Stimulated activated effector memory CD8-positive, alpha-beta T cell treated with anti-CD3 and anti-CD28 coated beads, Interleukin-12 subunit alpha, Interleukin-12 subunit beta, amount 100 ng/mL, for 72 hours (primary cell): ENCODE measurements at regions not wholly inside any gene's neighbourhood (a gene's known extent, or its start where the extent isn't known, plus 50 kb on each side); places are given as distances from the start of the nearest gene placed in this dataset.

Source experiments
- ATAC-seq: fragments of 150-1000 bp; cut with Tn5 transposase; 2 replicates; pipeline ENCODE4 v1.10.0; 2021
- DNase-seq, 2 donors: peaks; one replicate each; pipeline ENCODE4 v3.0.0; 2021 to 2022; ENCODE audit warnings: low spot score in 2 of 2
- H3K27ac Mint-ChIP-seq: one replicate; pipeline ENCODE4 v1.8.0; 2022; ENCODE audit warnings: mild to moderate bottlenecking, mixed read lengths
- H3K36me3 Mint-ChIP-seq: one replicate; pipeline ENCODE4 v1.8.0; 2022; ENCODE audit warnings: mild to moderate bottlenecking, mixed read lengths
- H3K4me1 Mint-ChIP-seq: one replicate; pipeline ENCODE4 v1.8.0; 2022; ENCODE audit warnings: mixed read lengths
- H3K4me3 Mint-ChIP-seq: one replicate; pipeline ENCODE4 v1.8.0; 2022; ENCODE audit warnings: mild to moderate bottlenecking, mixed read lengths
- H3K9me3 Mint-ChIP-seq: one replicate; pipeline ENCODE4 v1.8.0; 2022; ENCODE audit warnings: mixed read lengths

DNA sequence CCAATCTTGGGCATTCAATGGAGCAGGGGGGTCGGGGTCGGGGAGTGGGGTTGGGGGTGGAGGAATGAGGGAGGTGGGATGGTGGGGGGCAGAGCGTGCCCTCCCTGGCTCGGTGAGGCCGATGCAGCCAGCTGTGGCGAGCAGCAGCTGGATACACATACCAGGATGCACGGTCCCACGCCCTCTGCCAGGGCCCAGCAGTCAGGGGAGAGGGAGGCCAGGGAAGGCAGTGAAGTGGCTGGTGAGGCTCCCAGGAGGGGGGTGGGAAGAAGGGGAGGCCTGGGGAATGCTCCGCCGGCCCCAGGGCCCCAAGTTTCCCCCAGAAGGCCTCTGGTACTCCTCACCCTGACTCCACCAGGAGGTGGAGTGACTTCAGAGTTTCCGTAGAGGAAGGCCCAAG is 77.6 kb upstream of the LHX1 start:
- Mint-ChIP-seq H3K9me3 (no peaks in the 10 kb centered on the region), H3K4me3 (no peak overlapping the region), H3K4me1 (no peaks in the 10 kb centered on the region), H3K36me3 (no peaks in the 10 kb centered on the region), H3K27ac (no peak overlapping the region)
- DNase-seq (no peak), ATAC-seq (no peak)

DNA sequence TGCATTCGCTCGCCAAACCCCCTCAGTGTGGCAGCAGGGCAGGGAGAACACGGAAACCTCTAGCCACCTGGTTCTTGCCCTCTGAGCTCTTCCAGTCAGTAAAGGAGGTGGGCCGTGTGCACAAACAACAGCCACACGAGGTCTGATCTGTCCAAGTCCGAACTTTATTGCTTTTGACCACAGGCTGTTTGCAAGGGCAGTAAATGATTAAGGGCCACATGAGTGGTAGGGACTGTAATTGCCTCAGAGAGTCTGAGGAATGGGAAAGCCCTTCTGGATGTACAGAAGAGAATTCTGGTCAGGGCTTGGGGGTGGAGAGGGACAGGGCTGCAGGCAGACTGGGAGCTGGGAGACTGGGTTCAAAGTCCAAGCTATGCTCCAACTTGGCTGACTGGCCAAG is 75.7 kb upstream of the LHX1 start:
- ATAC-seq (no peak), DNase-seq (no peak)
- Mint-ChIP-seq H3K36me3 (no peaks in the 10 kb centered on the region), H3K27ac (no peak overlapping the region), H3K4me1 (no peaks in the 10 kb centered on the region), H3K4me3 (no peak overlapping the region), H3K9me3 (no peaks in the 10 kb centered on the region)

DNA sequence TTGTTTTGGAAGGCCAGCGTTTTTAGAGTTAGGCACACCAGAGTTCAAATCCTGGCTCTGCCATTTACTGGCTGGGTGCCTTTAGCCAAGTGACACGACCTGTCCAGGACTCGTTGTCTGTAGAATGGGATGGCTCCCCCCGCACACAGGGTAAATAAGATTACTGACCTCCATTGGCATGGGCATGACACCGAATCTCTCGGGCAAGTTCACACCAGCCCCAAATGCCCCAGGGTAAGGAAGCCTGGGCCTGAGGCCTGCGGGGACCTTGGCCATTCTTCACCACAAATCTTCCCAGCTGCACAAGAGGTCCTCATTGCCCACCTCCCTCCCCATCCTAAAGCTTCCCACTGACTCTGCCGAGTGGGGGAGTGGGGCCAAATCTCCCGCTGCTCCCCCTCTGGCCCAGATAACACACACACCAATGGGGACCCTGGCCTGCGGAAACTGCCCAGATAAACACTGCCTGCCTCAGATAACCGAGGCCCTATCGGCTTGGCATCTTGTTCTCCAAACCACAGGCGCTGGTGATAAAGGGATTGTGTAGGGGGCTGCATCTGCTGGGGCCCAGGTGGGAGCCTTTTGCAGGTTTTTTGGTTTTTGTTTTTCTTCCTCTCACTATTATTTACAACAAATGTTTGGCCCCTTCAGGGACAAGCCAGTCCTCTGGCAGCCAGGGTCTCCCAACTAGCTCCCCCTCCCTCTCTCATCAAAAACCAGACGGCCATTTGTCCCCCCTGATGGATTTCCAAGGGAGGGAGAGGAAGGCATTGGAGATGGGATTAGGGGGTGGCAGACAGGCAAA is 75.0 kb upstream of the LHX1 start:
- H3K9me3 Mint-ChIP-seq = no peaks in the 10 kb centered on the region
- H3K27ac Mint-ChIP-seq = no peak overlapping the region
- no peak for ATAC-seq
- H3K4me1 Mint-ChIP-seq = no peaks in the 10 kb centered on the region
- no peak overlapping the region for H3K4me3 Mint-ChIP-seq
- no peak for DNase-seq
- H3K36me3 Mint-ChIP-seq = no peaks in the 10 kb centered on the region

DNA sequence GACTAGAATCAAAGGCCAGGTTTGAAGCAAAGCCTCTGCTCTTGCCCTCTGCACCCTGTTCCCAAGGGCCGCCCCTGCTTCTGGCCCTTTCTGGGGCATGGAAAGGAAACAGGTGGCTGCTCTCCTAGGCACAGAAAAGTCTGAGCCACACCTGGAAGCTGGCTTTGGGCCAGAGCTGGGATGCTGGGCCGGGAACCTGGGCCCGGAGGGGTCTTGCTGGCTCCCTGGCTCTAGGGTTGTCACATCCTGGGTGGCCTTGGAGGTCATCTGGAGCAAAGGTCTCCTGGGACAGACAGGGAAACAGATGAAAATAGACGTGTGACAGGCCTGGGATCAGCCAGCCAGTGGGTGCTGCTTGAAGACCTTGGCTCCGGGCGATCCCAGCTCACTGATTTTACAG is 74.1 kb upstream of the LHX1 start:
- Mint-ChIP-seq H3K4me3 (no peak overlapping the region), H3K36me3 (no peaks in the 10 kb centered on the region), H3K9me3 (no peaks in the 10 kb centered on the region), H3K4me1 (no peaks in the 10 kb centered on the region), H3K27ac (no peak overlapping the region)
- ATAC-seq = no peak
- DNase-seq = no peak

GRCh38 chr17:36863676-36864612 is 73.3 kb upstream of the LHX1 start:
- DNase-seq = no peak
- no peak overlapping the region for H3K27ac Mint-ChIP-seq
- no peaks in the 10 kb centered on the region for H3K4me1 Mint-ChIP-seq
- no peak for ATAC-seq
- no peaks in the 10 kb centered on the region for H3K9me3 Mint-ChIP-seq
- no peak overlapping the region for H3K4me3 Mint-ChIP-seq
- H3K36me3 Mint-ChIP-seq = no peaks in the 10 kb centered on the region

DNA sequence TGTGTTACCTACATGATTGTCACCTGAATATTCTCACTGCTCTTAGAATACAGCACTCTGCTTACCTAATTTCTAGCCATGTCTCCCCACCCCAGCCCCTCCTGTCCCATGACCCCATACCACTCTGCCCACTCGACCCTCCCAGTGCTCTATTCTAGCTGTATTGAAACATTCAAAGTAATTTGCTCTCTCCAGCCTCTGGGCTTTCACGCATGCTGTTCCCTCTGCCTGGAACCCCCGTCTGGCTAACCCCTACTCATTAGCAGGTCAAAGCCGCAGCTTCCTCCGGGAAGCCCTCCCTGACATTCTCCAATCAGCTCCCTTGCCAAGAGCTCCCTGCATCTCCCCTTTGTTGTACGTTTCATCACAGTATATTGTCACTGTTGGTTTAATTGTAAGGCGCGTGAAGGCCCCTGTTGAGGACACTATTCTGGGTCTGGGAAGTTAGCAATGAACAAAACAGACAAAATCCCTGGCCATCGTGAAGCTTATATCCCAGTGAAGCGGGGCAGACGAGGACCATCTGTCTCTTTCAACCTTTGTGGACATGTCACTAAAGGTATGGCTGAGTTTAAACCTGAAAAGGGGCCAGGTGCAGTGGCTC is 72.3 kb upstream of the LHX1 start:
- no peaks in the 10 kb centered on the region for H3K4me1 Mint-ChIP-seq
- H3K27ac Mint-ChIP-seq = no peak overlapping the region
- no peaks in the 10 kb centered on the region for H3K36me3 Mint-ChIP-seq
- no peak for DNase-seq
- H3K4me3 Mint-ChIP-seq = no peak overlapping the region
- no peaks in the 10 kb centered on the region for H3K9me3 Mint-ChIP-seq
- no peak for ATAC-seq

DNA sequence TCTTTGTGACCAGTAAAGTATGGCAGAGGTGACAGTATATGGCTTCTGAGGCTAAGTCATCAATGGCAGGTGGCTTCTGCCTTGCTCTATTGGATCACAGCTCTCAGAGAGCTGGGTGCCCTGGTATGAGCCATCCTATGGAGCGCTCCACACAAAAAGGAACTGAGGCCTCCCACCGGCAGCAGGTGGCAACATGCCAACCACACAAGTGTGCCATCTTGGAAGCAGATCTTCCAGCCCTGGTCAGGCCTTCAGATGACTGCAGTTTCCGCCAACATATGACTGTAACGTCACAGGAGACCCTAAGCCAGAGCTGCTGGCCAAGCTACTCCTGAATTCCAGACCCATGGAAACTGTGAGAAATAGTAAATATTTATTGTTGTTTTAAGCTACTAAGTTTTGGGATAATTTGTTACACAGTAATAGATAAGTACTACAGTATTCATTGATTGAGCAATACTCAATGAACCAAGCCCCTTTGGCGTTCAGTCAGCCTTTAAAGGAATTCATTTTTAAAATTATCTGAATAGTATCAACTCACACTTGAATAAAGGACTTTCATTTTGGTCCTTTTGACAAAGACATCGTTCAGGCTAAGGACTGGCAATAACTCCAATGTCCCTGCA is 69.4 kb upstream of the LHX1 start:
- H3K9me3 Mint-ChIP-seq = no peaks in the 10 kb centered on the region
- no peak overlapping the region for H3K27ac Mint-ChIP-seq
- DNase-seq (no peak), ATAC-seq (no peak)
- H3K4me1 Mint-ChIP-seq = no peaks in the 10 kb centered on the region
- no peaks in the 10 kb centered on the region for H3K36me3 Mint-ChIP-seq
- no peak overlapping the region for H3K4me3 Mint-ChIP-seq

GRCh38 chr17:36868777-36869176 is 68.5 kb upstream of the LHX1 start:
- Mint-ChIP-seq H3K4me1 (no peaks in the 10 kb centered on the region), H3K36me3 (no peaks in the 10 kb centered on the region), H3K27ac (no peak overlapping the region), H3K9me3 (no peaks in the 10 kb centered on the region), H3K4me3 (no peak overlapping the region)
- DNase-seq = no peak
- ATAC-seq = no peak

DNA sequence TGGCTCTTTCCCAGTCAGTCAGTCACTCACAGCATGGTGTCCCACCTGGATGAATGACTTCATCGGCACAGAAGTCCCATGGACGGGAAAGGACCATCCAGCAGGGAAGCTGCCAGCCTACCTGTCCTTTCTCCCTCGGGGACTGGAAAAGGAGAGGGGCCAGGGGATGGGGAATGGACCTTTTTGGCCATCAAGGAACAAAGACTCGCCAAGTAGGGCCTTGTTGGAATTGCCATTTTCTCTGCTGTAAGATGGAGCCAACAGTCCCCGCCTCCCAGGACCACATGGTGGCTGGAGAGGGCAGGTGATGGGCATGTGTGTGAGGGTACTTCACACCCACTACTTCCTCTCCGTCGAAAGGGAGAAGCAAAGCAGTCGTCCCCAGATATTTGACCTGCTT is 67.8 kb upstream of the LHX1 start:
- Mint-ChIP-seq H3K36me3 (no peaks in the 10 kb centered on the region), H3K4me3 (no peak overlapping the region), H3K4me1 (no peaks in the 10 kb centered on the region), H3K27ac (no peak overlapping the region), H3K9me3 (no peaks in the 10 kb centered on the region)
- DNase-seq (no peak), ATAC-seq (no peak)

DNA sequence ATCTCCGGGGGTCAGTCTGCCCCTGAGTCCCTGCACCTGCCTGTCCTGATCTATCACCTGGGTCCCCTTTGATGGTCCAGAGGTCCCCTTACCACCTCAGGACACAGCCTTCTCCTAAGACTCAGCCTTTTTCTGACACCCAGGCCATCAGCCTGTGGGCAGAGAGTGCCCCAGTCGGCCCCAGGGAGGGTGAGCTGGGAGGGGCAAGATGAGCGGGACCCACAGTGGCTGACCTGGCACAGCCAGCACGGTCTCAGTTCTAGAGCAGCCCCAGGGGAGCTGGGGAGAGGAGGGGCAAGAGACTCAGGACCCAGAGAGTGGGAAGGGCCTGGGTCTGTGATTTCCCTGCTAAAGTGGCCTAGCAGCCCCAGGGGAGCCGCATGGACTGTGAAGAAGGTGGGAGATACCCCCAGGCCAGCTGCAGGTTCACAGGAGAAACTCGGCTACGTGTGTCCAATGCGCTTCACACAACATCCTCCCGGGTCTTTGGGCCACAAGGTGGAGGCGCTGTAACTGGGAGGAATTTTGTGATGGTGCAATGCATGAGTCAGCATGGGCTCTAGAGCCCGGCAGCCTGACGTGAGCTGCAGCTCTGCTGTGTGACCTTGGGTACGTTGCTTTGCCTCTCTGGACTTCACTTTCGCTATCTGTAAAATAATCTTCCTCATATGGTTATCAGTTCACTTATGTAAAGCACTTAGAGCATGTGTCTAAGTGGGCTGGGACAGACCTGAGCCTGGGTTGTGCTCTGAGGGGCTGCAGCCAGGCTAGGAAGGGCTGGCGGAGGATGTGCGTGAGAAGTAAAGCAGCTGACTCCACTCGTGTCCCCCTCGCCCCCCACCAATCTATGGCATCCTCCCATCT is 67.2 kb upstream of the LHX1 start:
- ATAC-seq = no peak
- DNase-seq = no peak
- Mint-ChIP-seq H3K4me3 (no peak overlapping the region), H3K36me3 (no peaks in the 10 kb centered on the region), H3K9me3 (no peaks in the 10 kb centered on the region), H3K4me1 (no peaks in the 10 kb centered on the region), H3K27ac (no peak overlapping the region)

- no peaks in the 10 kb centered on the region for H3K9me3 Mint-ChIP-seq
- H3K4me3 Mint-ChIP-seq = no peak overlapping the region
- DNase-seq (no peak), ATAC-seq (no peak)
- H3K27ac Mint-ChIP-seq = no peak overlapping the region
- no peaks in the 10 kb centered on the region for H3K4me1 Mint-ChIP-seq
- H3K36me3 Mint-ChIP-seq = no peaks in the 10 kb centered on the region
Measured at GRCh38 chr17:36870720-36870999, 66.6 kb upstream of the LHX1 start.

- Mint-ChIP-seq H3K4me3 (no peak overlapping the region), H3K4me1 (peaks cover 6% of the 10 kb centered on the region), H3K36me3 (no peaks in the 10 kb centered on the region), H3K9me3 (no peaks in the 10 kb centered on the region), H3K27ac (no peak overlapping the region)
- ATAC-seq (no peak), DNase-seq (no peak)
Measured at GRCh38 chr17:36875698-36876293, 61.5 kb upstream of the LHX1 start.

DNA sequence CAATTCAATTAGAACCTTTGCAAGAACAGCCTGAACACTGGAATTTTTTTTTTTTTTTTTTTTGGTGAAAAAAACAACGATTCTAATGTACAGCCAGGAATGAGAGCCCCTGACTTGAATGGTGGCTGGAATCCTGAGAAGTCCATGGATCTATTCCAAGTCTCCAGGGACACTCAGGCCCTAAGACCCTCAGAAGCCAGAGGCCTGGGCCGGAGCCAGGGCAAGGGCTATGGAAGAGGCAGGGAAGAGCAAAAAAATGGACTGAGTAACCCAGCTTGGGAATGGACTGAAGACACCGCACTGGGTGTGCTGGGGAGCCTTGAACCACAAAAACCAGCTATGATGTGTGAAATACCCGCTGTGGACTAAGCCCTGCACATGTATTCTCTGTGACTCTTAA is 60.3 kb upstream of the LHX1 start:
- H3K9me3 Mint-ChIP-seq = no peaks in the 10 kb centered on the region
- peaks cover 6% of the 10 kb centered on the region for H3K4me1 Mint-ChIP-seq
- ATAC-seq = no peak
- no peak overlapping the region for H3K27ac Mint-ChIP-seq
- H3K4me3 Mint-ChIP-seq = no peak overlapping the region
- DNase-seq = no peak
- no peaks in the 10 kb centered on the region for H3K36me3 Mint-ChIP-seq

GRCh38 chr17:36877771-36878170 is 59.5 kb upstream of the LHX1 start:
- DNase-seq (no peak), ATAC-seq (no peak)
- Mint-ChIP-seq H3K4me1 (peaks cover 6% of the 10 kb centered on the region), H3K27ac (no peak overlapping the region), H3K9me3 (no peaks in the 10 kb centered on the region), H3K36me3 (no peaks in the 10 kb centered on the region), H3K4me3 (no peak overlapping the region)
